GM12878 (cell line): ENCODE measurements at regions not wholly inside any gene's neighbourhood (a gene's known extent, or its start where the extent isn't known, plus 50 kb on each side); places are given as distances from the start of the nearest gene placed in this dataset.

Experiments used
- ATAC-seq: fragments of 200-7000 bp; cut with Tn5 transposase; 3 replicates; pipeline ENCODE4 v1.9.1; 2020; ENCODE audit warnings: mild to moderate bottlenecking, moderate library complexity
- BruUV-seq: library from RNA; stranded (reverse); fragments of 400-500 nt; replicated peaks from 2 replicates; lab custom pipeline; 2021; lab: Mats Ljungman, UMichigan
- CTCF ChIA-PET: fragments of 300-600 bp; sonication (Branson Sonifier 250); formaldehyde crosslinking; extraction: SDS; loops from one replicate; lab custom pipeline; 2021; ENCODE audit warnings: inconsistent platforms; lab: Yijun Ruan, JAX
- POLR2A ChIA-PET: fragments of 350-600 bp; formaldehyde crosslinking; extraction: SDS; loops from one replicate; lab custom pipeline; 2021; ENCODE audit warnings: inconsistent platforms; lab: Charles Lee
- RAD21 ChIA-PET: fragments of 300-600 bp; sonication (Branson Sonifier 250); formaldehyde crosslinking; loops from one replicate; lab custom pipeline; 2023; ENCODE audit warnings: antibody characterized with exemption; ENCODE audit not compliant: unreplicated experiment; lab: Charles Lee
- SMC1A ChIA-PET: fragments of 300-600 bp; sonication (Branson Sonifier 250); formaldehyde crosslinking; loops from one replicate; lab custom pipeline; 2023; ENCODE audit not compliant: unreplicated experiment, uncharacterized antibody; lab: Charles Lee
- DNase-seq: peaks from one replicate; pipeline ENCODE4 v3.0.0-alpha.2; 2011; ENCODE audit warnings: low read depth, low spot score
- FAIRE-seq: peaks from 3 replicates; lab custom pipeline; 2011; peaks lifted over from hg19 to GRCh38; lab: Jason Lieb, UNC
- H2AFZ ChIP-seq: 2 replicates; pipeline ENCODE4 v1.6.0; 2011; ENCODE audit warnings: low read depth, low read length, control low read depth; ENCODE audit not compliant: control insufficient read depth
- H3K27ac ChIP-seq: 2 replicates; pipeline ENCODE4 v1.5.1; 2011; ENCODE audit warnings: control low read depth; ENCODE audit not compliant: control insufficient read depth, insufficient read depth
- H3K27me3 ChIP-seq, 2 experiments: replicated peaks in 1 of 2; 2 replicates each; pipeline versions ENCODE4 v1.6.0 to v1.6.1; 2011; ENCODE audit warnings: low read length in 1 of 2; ENCODE audit not compliant: control insufficient read depth in 2 of 2, insufficient read depth in 2 of 2
- H3K36me3 ChIP-seq, 2 experiments: 2 replicates each; pipeline ENCODE4 v1.5.1; 2011; ENCODE audit warnings: low read length in 1 of 2; ENCODE audit not compliant: control insufficient read depth in 2 of 2, insufficient read depth in 2 of 2
- H3K4me1 ChIP-seq: 2 replicates; pipeline ENCODE4 v1.6.1; 2011; ENCODE audit warnings: mild to moderate bottlenecking, low read length, moderate library complexity, mixed read lengths; ENCODE audit not compliant: control insufficient read depth, insufficient read depth
- H3K4me2 ChIP-seq: 2 replicates; pipeline ENCODE4 v1.6.0; 2011; ENCODE audit warnings: control low read depth; ENCODE audit not compliant: control insufficient read depth, insufficient read depth
- H3K4me3 ChIP-seq: fragments of 200-600 bp; sonication (generic); 2 replicates; pipeline ENCODE4 v1.5.1; 2016
- H3K79me2 ChIP-seq: 2 replicates; pipeline ENCODE4 v1.6.0; 2011; ENCODE audit warnings: low read length; ENCODE audit not compliant: control insufficient read depth, insufficient read depth
- H3K9ac ChIP-seq: 2 replicates; pipeline ENCODE4 v1.8.0; 2011; ENCODE audit warnings: low read length, control low read depth, mixed read lengths; ENCODE audit not compliant: control insufficient read depth, insufficient read depth
- H3K9me3 ChIP-seq: replicated peaks from 3 replicates; pipeline ENCODE4 v1.5.1; 2011; ENCODE audit warnings: mild to moderate bottlenecking, low read length; ENCODE audit not compliant: control insufficient read depth, insufficient read depth
- H4K20me1 ChIP-seq: 2 replicates; pipeline ENCODE4 v1.6.0; 2011; ENCODE audit not compliant: control insufficient read depth, insufficient read depth
- CREM ChIP-seq: IDR thresholded peaks from 2 replicates; pipeline ENCODE4 v1.6.1; 2014; ENCODE audit warnings: antibody characterized with exemption, low read depth
- FOS ChIP-seq: IDR thresholded peaks from 3 replicates; pipeline ENCODE4 v1.6.1; 2011; ENCODE audit warnings: borderline replicate concordance; ENCODE audit not compliant: insufficient read length; ENCODE audit errors: extremely low read depth
- FOXK2 ChIP-seq: fragments of 450-650 bp; IDR thresholded peaks from 2 replicates; pipeline ENCODE4 v1.6.1; 2017; ENCODE audit warnings: mild to moderate bottlenecking, moderate library complexity
- KAT2A ChIP-seq: conservative IDR thresholded peaks from 2 replicates; pipeline ENCODE4 v1.6.1; 2011; ENCODE audit warnings: low read depth, low read length; ENCODE audit not compliant: control insufficient read depth
- NRF1 ChIP-seq: conservative IDR thresholded peaks from 2 replicates; pipeline ENCODE4 v1.6.1; 2011; ENCODE audit warnings: mild to moderate bottlenecking, low read depth, low read length, improper control_type of control experiment
- PML ChIP-seq: IDR thresholded peaks from 2 replicates; pipeline ENCODE4 v1.6.1; 2012; ENCODE audit warnings: low read length, inconsistent platforms
- POU2F2 ChIP-seq: IDR thresholded peaks from 3 replicates; pipeline ENCODE4 v1.6.1; 2011; ENCODE audit warnings: low read depth, mild to moderate bottlenecking, low read length, borderline replicate concordance
- RUNX3 ChIP-seq: IDR thresholded peaks from 2 replicates; pipeline ENCODE4 v1.6.1; 2012; ENCODE audit warnings: low read length, inconsistent platforms
- SMC3 ChIP-seq: IDR thresholded peaks from 2 replicates; pipeline ENCODE4 v1.6.1; 2011; ENCODE audit warnings: low read length, improper control_type of control experiment, borderline replicate concordance
- SP1 ChIP-seq: IDR thresholded peaks from one replicate; pipeline ENCODE4 v1.6.1; 2011; ENCODE audit warnings: low read depth, low read length
- SREBF1 ChIP-seq: IDR thresholded peaks from 2 replicates; pipeline ENCODE4 v1.6.1; 2012; ENCODE audit warnings: mild to moderate bottlenecking, low read length
- TCF7 ChIP-seq: IDR thresholded peaks from 2 replicates; pipeline ENCODE4 v1.6.1; 2014; ENCODE audit warnings: antibody characterized with exemption, borderline replicate concordance
- ZNF592 ChIP-seq: fragments of 450-650 bp; IDR thresholded peaks from 2 replicates; pipeline ENCODE4 v1.6.1; 2017; ENCODE audit warnings: mild to moderate bottlenecking, moderate library complexity
- WGBS: methylation state at CpG from one replicate; pipeline ENCODE4 v1.1.6; 2016; ENCODE audit warnings: low lambda C conversion rate; ENCODE audit not compliant: insufficient replicate concordance, insufficient coverage; ENCODE audit errors: missing lambda C conversion rate; 5-methylcytosine and 5-hydroxymethylcytosine counted together
- in situ Hi-C: fragments of 300-500 bp; cut with MboI; formaldehyde crosslinking; loops from 9 replicates; pipeline ENCODE4 v1.14.3; 2018; ENCODE audit warnings: mixed read lengths
- intact Hi-C: fragments of 100-400 bp; cut with micrococcal nuclease; formaldehyde crosslinking; loops from one replicate; pipeline ENCODE4 v1.14.2; 2022; ENCODE audit not compliant: unreplicated experiment
- TF ChIP-seq, protein P1 (sequence below): fragments of 450-650 bp; IDR thresholded peaks from 2 replicates; pipeline ENCODE4 v1.6.1; 2016; ENCODE audit warnings: mild to moderate bottlenecking

GRCh38 chr1:164914208-164914607 lies 355.2 kb downstream of the PBX1 start (continued):
- TF ChIP-seq ZNF592 (no peak), POU2F2 (no peak), CREM (no peak), SP1 (no peak)
- TF ChIP-seq, all 136 proteins: peak for 0

GRCh38 chr1:164912290-164912689 lies 353.3 kb downstream of the PBX1 start:
- BruUV-seq, result no TSS peak

More at GRCh38 chr1:164912290-164912689, 353.3 kb downstream of the PBX1 start:
- 60% methylated on average over 8 of the region's 8 CpGs for WGBS
- H3K9ac ChIP-seq, result no peak overlapping the region
- no peak for DNase-seq
- H2AFZ ChIP-seq, result no peak overlapping the region
- H3K36me3 ChIP-seq, result no peaks in the 10 kb centered on the region
- H3K4me2 ChIP-seq, result no peak overlapping the region
- ChIA-PET SMC1A (interaction anchor here (1.3 kb wide), 1 partner anchor 8 kb away, joined by 3 read pairs; no protein-coding TSS in a partner anchor), CTCF (interaction anchor here (1.0 kb wide), 1 partner anchor 14 kb away, joined by 3 read pairs; no protein-coding TSS in a partner anchor), RAD21 (no interaction called here), POLR2A (no interaction called here)
- ATAC-seq, result no peak
- no peaks in the 10 kb centered on the region for H3K79me2 ChIP-seq
- no peaks in the 10 kb centered on the region for H3K9me3 ChIP-seq
- H3K27me3 ChIP-seq, result no peaks in the 10 kb centered on the region; a peak in 1 of 4 replicates
- H3K27ac ChIP-seq, result no peak overlapping the region
- H3K4me1 ChIP-seq, result no peaks in the 10 kb centered on the region
- no peaks in the 10 kb centered on the region for H4K20me1 ChIP-seq
- in situ Hi-C loops (no loop called here), intact Hi-C loops (no loop called here)
- H3K4me3 ChIP-seq, result no peak overlapping the region
- TF ChIP-seq TCF7 (no peak), RUNX3 (no peak), SREBF1 (no peak), FOS (no peak), SMC3 (no peak), PML (no peak), FOXK2 (no peak), KAT2A (no peak), NRF1 (no peak), SP1 (no peak)
- TF ChIP-seq, protein P1, sequence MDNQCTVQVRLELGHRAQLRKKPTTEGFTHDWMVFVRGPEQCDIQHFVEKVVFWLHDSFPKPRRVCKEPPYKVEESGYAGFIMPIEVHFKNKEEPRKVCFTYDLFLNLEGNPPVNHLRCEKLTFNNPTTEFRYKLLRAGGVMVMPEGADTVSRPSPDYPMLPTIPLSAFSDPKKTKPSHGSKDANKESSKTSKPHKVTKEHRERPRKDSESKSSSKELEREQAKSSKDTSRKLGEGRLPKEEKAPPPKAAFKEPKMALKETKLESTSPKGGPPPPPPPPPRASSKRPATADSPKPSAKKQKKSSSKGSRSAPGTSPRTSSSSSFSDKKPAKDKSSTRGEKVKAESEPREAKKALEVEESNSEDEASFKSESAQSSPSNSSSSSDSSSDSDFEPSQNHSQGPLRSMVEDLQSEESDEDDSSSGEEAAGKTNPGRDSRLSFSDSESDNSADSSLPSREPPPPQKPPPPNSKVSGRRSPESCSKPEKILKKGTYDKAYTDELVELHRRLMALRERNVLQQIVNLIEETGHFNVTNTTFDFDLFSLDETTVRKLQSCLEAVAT, result no peak
- no peak for FAIRE-seq
